ENCODE measurements at regions not wholly inside any gene's neighbourhood (a gene's known extent, or its start where the extent isn't known, plus 50 kb on each side); places are given as distances from the start of the nearest gene placed in this dataset.

- Histone ChIP-seq H3K4me3 (replicated peaks; ENCODE audit: insufficient read depth, low read length) (no peak overlapping the region), H3K27ac (replicated peaks) (no peak overlapping the region), H3K27me3 (ENCODE audit: insufficient read depth, poor library complexity, severe bottlenecking) (no peaks in the 10 kb centered on the region)
- TF ChIP-seq GABPA (IDR thresholded peaks at IDR 0.05; ENCODE audit: low read depth), result no peak
- no peak for TF ChIP-seq CTCF (IDR thresholded peaks at IDR 0.05; ENCODE audit: insufficient read depth, low read length)
- no peak for TF ChIP-seq POLR2AphosphoS5 (IDR thresholded peaks at IDR 0.05; ENCODE audit: low read depth)
- TF ChIP-seq REST (IDR thresholded peaks at IDR 0.05; ENCODE audit: insufficient replicate concordance, low read depth), result no peak
- no peak for TF ChIP-seq SPI1 (IDR thresholded peaks at IDR 0.05; ENCODE audit: borderline replicate concordance, low read depth)
- no peak for DNase-seq (ENCODE audit: low read depth in 1 of 2, low spot score in 1 of 2)
Measured at GRCh38 chr5:5967373-5967772, 411.0 kb downstream of the MED10 start.

GRCh38 chr5:5965132-5965531, 413.2 kb downstream of the MED10 start:
- no peak overlapping the region for H3K4me3 ChIP-seq (replicated peaks; ENCODE audit: insufficient read depth, low read length)
- TF ChIP-seq GABPA (IDR thresholded peaks at IDR 0.05; ENCODE audit: low read depth) (no peak), POLR2AphosphoS5 (IDR thresholded peaks at IDR 0.05; ENCODE audit: low read depth) (no peak), CTCF (IDR thresholded peaks at IDR 0.05; ENCODE audit: insufficient read depth, low read length) (no peak), REST (IDR thresholded peaks at IDR 0.05; ENCODE audit: insufficient replicate concordance, low read depth) (no peak), SPI1 (IDR thresholded peaks at IDR 0.05; ENCODE audit: borderline replicate concordance, low read depth) (no peak)
- no peak for DNase-seq (ENCODE audit: low read depth in 1 of 2, low spot score in 1 of 2)

GRCh38 chr5:5964347-5964746, 414.0 kb downstream of the MED10 start:
- no peak overlapping the region for H3K27ac ChIP-seq (replicated peaks)
- no peak for DNase-seq (ENCODE audit: low read depth in 1 of 2, low spot score in 1 of 2)
- H3K27me3 ChIP-seq (ENCODE audit: insufficient read depth, poor library complexity, severe bottlenecking), result no peaks in the 10 kb centered on the region
- TF ChIP-seq REST (IDR thresholded peaks at IDR 0.05; ENCODE audit: insufficient replicate concordance, low read depth) (no peak), CTCF (IDR thresholded peaks at IDR 0.05; ENCODE audit: insufficient read depth, low read length) (no peak), GABPA (IDR thresholded peaks at IDR 0.05; ENCODE audit: low read depth) (no peak), SPI1 (IDR thresholded peaks at IDR 0.05; ENCODE audit: borderline replicate concordance, low read depth) (no peak), POLR2AphosphoS5 (IDR thresholded peaks at IDR 0.05; ENCODE audit: low read depth) (no peak)
- no peak overlapping the region for H3K4me3 ChIP-seq (replicated peaks; ENCODE audit: insufficient read depth, low read length)

More at GRCh38 chr5:5965132-5965531, 413.2 kb downstream of the MED10 start:
- H3K27ac ChIP-seq (replicated peaks), result no peak overlapping the region
- H3K27me3 ChIP-seq (ENCODE audit: insufficient read depth, poor library complexity, severe bottlenecking), result no peaks in the 10 kb centered on the region

Measured in HL-60 (cell line).